ENCODE measurements at regions not wholly inside any gene's neighbourhood (a gene's known extent, or its start where the extent isn't known, plus 50 kb on each side); places are given as distances from the start of the nearest gene placed in this dataset.

DNA sequence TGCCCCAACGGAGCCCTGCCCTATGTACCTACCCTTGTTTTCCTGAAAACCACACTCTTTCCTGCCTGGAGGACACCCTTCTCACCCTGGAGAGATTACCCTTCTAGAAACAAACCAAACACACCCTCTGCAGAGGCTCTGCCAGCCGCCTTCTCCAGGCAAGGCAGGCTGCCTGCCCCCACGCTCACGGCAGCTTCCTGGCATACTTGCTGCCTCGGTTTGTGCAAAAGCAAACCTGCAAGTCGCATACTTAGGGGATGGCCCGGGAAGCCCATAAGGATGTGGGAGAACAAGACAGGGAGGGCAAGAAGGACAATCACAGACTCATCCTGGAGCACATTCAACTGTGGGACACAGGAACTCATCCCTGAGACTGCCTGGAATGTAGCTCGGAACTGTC, 154.0 kb upstream of the DIO3 start:
- TF ChIP-seq, protein P1, sequence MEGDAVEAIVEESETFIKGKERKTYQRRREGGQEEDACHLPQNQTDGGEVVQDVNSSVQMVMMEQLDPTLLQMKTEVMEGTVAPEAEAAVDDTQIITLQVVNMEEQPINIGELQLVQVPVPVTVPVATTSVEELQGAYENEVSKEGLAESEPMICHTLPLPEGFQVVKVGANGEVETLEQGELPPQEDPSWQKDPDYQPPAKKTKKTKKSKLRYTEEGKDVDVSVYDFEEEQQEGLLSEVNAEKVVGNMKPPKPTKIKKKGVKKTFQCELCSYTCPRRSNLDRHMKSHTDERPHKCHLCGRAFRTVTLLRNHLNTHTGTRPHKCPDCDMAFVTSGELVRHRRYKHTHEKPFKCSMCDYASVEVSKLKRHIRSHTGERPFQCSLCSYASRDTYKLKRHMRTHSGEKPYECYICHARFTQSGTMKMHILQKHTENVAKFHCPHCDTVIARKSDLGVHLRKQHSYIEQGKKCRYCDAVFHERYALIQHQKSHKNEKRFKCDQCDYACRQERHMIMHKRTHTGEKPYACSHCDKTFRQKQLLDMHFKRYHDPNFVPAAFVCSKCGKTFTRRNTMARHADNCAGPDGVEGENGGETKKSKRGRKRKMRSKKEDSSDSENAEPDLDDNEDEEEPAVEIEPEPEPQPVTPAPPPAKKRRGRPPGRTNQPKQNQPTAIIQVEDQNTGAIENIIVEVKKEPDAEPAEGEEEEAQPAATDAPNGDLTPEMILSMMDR (IDR thresholded peaks at IDR 0.05; ENCODE audit: low read depth, low read length): no peak
- no peak for TF ChIP-seq EZH2phosphoT487 (IDR thresholded peaks at IDR 0.05; ENCODE audit: low read depth)

All from OCI-LY3 (cell line).